Mammary epithelial cell (primary cell): ENCODE measurements at regions not wholly inside any gene's neighbourhood (a gene's known extent, or its start where the extent isn't known, plus 50 kb on each side); places are given as distances from the start of the nearest gene placed in this dataset.

Experiments
- EZH2 ChIP-seq: IDR thresholded peaks from 2 replicates; pipeline ENCODE4 v1.6.1; 2012; ENCODE audit warnings: low read length, inconsistent platforms, borderline replicate concordance
- TF ChIP-seq, protein P1 (sequence below), 2 donors: IDR thresholded peaks in 1 of 2; conservative IDR thresholded peaks in 1 of 2; 2 replicates each; pipeline ENCODE4 v1.5.1; 2011 to 2012; ENCODE audit warnings: inconsistent platforms in 2 of 2, low read length in 2 of 2, mild to moderate bottlenecking in 2 of 2, control low read depth in 1 of 2, low read depth in 1 of 2; ENCODE audit not compliant: insufficient read depth in 1 of 2; ENCODE audit errors: extremely low read depth in 1 of 2

GRCh38 chr1:213604477-213604876 is 383.3 kb upstream of the PROX1 start:
- TF ChIP-seq, protein P1, sequence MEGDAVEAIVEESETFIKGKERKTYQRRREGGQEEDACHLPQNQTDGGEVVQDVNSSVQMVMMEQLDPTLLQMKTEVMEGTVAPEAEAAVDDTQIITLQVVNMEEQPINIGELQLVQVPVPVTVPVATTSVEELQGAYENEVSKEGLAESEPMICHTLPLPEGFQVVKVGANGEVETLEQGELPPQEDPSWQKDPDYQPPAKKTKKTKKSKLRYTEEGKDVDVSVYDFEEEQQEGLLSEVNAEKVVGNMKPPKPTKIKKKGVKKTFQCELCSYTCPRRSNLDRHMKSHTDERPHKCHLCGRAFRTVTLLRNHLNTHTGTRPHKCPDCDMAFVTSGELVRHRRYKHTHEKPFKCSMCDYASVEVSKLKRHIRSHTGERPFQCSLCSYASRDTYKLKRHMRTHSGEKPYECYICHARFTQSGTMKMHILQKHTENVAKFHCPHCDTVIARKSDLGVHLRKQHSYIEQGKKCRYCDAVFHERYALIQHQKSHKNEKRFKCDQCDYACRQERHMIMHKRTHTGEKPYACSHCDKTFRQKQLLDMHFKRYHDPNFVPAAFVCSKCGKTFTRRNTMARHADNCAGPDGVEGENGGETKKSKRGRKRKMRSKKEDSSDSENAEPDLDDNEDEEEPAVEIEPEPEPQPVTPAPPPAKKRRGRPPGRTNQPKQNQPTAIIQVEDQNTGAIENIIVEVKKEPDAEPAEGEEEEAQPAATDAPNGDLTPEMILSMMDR (conservative IDR thresholded peaks at IDR 0.05 in 1 of 2, IDR thresholded peaks at IDR 0.05 in 1 of 2; ENCODE audit: extremely low read depth in 1 of 2, insufficient read depth in 1 of 2, low read depth in 1 of 2, low read length in 2 of 2), result no peak
- TF ChIP-seq EZH2, result no peak
